NCI-H345 treated with DMSO at 0.1 percent for 48 hours (cell line): ENCODE measurements at regions not wholly inside any gene's neighbourhood (a gene's known extent, or its start where the extent isn't known, plus 50 kb on each side); places are given as distances from the start of the nearest gene placed in this dataset.
"Not testable (repeated sequence)": the region's sequence is repeated elsewhere in the genome, so short reads cannot be mapped to it uniquely, and the experiment has no call there.

Source experiments
- DNase-seq: peaks from one replicate; lab custom pipeline; 2025; ENCODE audit not compliant: unreplicated experiment; lab: John Stamatoyannopoulos, UW

DNA sequence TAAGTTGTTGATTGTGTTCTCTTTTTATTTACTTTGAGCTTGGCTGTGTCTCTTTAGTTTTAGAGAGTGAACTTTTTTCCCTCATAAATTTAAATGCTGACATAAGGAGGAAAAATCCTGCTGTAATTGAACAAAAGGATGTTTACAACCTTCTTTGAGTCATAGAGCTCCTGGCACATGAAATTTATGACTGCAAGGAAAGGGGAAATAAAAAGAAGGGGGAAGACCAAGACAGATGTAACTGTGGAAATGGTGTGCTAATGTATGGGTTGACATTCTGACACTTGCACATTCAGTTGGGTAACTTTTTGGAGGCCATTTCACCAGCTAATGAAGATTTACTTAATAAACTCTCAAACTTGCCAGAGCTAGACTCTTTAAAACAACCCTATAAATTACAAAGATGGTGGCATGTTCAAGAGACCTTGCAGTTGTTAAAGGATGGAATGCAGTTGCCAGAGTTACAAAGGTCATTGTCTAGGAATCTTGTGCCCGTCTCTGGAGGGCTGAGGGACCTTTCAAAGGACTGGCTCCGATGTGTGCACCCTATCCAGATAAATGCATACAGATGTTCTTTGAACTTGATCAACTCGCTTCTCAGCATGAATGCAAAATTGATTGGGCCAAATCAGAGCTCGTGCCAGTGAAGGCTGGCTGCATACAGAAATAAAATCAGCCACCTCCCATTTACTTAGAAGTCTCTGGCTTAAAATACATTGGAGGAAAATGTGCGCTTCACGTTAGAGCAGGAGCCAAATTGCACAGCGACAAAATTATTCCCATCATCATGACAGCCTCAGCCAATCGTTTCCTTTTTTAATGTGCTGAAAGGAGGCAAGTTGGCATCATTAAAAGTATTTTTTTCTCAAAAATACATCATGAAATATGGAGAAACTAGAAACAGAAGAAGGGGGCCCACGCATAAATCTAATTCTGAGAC is 289.0 kb upstream of the XYLT1 start:
- no peak for DNase-seq

- no peak for DNase-seq
Measured at GRCh38 chr16:17757808-17758207, 287.0 kb upstream of the XYLT1 start.

DNA sequence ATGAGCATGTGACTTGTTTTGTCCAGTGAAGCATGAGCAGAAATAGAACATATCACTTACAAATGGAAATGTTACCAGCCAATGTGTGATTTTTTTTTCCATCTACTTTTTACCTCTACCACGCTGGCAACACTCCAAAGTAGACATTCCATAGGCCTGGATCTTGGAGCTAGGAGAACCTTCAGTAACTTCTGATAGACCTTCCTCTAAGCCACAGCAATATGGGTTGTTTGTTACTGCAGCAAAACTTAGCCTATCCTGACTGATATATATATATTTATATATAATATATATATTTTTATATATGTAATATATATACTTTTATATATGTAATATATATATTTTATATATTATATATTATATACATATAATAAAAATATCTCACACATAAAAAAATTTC is 284.4 kb upstream of the XYLT1 start:
- no peak for DNase-seq

DNA sequence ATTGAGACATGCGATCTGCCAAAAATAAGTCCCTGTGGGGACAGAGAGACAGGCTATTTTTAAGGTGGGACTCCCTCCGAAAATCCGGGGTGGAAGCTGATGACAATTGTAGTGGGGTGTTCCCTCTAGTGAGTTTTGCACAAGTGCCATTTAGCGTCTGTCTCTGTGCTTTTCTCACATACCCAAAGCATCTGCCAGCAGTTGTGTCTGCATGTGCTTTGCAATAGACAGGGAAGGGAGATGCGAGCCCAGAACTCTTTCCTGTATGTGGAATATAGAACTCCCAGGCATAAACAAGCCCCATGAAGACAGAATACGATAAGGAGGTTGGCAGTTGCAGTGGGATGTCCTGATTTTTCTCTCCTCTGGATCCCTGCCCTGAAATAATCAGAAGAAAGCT is 282.7 kb upstream of the XYLT1 start:
- no peak for DNase-seq

DNA sequence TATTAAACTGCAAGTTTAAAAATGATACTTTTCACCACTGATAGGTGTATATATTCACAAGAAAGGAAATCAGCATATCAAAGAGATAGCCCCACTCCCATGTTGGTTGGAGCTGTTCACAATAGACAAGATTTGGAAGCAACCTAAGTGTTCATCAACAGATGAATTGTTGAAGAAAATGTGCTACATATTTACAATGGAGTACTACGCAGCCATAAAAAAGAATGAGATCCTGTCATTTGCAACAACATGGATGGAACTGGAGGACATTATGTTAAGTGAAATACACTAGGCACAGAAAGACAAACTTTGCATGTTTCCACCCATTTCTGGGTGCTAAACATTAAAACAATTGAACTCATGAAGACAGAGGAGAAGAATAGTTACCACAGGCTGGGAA is 278.9 kb upstream of the XYLT1 start:
- DNase-seq = no peak

GRCh38 chr16:17748044-17748719 is 277.4 kb upstream of the XYLT1 start:
- DNase-seq = no peak

GRCh38 chr16:17747081-17747756 is 276.5 kb upstream of the XYLT1 start:
- no peak for DNase-seq

GRCh38 chr16:17744921-17745572 is 274.3 kb upstream of the XYLT1 start:
- no peak for DNase-seq

- no peak for DNase-seq
Measured at GRCh38 chr16:17743578-17743977, 272.8 kb upstream of the XYLT1 start.

DNA sequence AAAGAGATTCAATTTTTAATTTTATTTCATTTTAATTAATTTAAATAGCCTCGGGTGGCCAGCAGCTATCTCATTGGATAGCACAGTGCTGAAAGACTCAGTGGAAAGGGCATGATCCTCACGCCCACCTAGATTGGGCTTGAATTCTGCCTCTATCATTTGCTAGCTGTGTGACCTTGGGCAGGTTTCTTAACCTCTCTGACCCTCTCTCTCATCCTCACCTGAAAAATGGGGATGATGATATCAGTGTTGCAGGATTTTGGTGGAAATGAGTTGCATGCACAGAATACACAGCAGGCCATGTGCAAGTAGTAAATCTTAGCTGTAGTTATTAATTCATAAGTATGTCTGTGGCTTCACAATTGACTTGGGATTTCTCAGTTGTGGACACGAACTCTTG is 272.4 kb upstream of the XYLT1 start:
- DNase-seq = no peak

DNA sequence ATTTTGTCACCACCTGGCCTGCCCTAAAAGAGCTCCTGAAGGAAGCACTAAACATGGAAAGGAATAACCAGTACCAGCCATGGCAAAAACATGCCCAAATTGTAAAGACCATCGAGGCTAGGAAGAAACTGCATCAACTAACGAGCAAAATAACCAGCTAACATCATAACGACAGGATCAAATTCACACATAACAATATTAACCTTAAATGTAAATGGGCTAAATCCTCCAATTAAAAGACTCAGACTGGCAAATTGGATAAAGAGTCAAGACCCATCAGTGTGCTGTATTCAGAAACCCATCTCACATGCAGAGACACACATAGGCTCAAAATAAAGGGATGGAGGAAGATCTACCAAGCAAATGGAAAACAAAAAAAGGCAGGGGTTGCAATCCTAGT is 264.3 kb upstream of the XYLT1 start:
- DNase-seq = not testable (repeated sequence)

DNA sequence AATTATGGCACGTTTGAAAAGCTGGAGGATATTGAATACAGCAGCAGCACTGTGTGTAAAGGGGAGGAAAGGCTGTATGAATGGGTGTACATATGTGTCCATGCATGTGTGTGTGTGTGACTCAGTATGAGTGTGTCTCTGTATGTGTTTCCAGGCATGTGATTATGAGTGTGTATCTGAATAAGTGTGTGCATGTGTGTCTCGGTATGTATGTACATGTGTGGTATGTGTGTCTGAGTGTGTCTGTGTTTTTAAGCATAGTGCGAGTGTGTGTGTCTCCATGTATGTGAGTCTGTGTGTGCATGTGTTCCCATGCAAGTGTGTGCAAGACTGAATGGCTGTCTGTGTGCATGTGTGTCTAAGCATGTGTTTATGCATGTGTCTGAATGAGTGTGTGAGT is 259.1 kb upstream of the XYLT1 start:
- no peak for DNase-seq

DNA sequence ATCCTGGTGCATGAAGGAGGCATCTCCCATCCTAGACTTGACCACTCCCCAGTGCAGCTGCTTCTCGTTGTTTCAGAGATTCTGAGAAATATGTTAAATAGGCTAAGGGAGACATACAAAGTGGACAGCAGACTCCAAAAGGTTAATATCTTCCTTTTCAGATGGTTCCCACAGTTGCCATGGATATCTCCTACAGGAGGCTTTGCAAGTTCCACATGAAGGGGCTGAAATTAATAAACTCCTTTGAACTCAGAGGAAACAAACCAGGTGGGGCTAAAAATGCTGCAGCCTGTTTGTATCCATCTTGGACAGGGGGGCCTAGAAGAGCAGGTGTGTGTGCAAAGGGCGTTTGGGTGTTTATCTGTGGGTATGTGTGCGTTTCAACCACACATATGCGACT is 257.4 kb upstream of the XYLT1 start:
- DNase-seq = no peak

GRCh38 chr16:17724242-17724898 is 253.6 kb upstream of the XYLT1 start:
- no peak for DNase-seq

DNA sequence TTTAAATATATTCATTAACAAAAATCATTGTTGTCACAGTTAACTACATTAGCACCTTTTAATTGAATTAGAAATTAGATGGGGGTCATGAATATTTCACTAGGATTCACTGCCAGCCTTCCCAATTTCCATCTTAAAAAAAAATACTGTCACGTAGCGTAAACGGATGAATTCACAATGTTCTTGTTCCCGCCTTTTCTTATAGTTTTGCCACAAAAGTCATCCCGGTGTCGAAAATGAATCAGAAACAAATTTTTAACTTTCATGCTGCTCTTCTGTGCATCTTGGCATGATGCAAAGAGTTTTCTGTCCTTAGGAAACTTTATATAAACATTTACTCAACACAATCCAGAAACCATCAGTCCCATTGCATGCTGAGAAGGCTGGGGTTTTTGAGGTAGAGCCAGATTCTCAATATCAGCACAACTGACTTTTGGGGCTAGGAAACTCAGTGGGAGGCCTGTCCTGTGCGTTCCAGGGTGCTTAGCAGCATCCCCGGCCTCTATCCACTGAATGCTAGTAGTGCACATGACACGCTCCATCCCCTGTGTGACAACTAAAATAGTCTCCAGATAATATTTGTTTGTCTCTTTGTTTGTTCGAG is 252.9 kb upstream of the XYLT1 start:
- DNase-seq = no peak

DNA sequence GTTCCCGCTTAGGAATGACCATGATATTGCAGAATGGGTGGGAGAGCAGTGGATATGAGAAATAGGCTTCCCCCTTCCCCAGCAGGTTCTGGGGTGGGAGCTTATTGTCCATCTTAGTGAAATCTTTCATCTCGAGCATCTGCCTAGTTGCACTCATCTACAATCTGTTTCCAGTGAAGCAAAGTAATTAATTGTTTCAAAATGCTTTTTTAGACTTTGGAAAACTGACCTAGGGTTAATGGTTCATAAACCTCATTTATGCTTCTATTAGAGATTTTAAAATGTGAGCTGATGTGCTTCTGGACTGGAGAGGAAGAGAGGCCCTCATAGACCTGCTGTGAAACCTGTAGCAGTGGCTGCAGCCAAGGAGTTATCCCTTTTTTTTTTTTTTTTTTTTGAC is 247.7 kb upstream of the XYLT1 start:
- DNase-seq = no peak

GRCh38 chr16:17705847-17706246 is 235.1 kb upstream of the XYLT1 start:
- no peak for DNase-seq

DNA sequence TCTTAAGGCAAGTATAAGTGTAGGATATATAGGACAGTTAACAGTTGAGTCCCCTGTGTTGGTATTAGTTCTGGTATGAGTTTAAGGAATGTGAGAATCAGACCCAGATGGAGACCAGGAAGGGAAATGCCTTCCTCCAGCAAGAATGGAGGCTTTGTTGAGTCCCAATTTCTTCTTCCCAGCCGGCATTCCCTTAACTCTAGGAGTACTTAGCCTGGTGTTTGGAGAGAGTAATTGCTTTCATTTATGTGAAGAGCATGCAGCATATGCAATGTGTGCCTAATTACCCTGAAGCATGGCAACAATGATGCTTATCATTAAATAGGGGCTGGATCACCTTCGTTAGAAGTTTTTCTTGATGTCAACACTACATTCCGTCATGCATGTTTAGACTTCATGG is 225.9 kb upstream of the XYLT1 start:
- DNase-seq = no peak

DNA sequence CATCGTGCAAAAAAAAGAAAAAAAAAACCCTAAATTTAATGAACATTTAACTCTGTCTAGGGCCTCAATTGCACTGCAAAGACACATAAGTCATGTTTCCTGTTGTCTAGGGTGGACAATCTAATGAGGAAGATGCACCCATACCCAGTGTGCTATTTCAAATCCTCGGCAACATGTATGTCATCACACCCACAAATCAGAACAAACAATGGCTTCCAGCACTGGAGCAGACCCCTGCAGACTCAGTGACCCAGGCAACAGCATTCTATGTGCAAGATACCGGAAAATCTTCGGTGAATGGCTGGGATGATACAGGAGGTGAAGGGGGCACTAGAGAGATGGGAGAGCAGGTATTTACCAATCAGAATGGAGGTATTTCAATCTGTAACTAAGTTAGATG is 221.7 kb upstream of the XYLT1 start:
- no peak for DNase-seq

GRCh38 chr16:17691899-17692176 is 221.1 kb upstream of the XYLT1 start:
- DNase-seq = no peak
